HuH-7.5 (cell line): ENCODE measurements at regions not wholly inside any gene's neighbourhood (a gene's known extent, or its start where the extent isn't known, plus 50 kb on each side); places are given as distances from the start of the nearest gene placed in this dataset.
A peak's percentile ranks its signal among the peaks of the same experiment; 100 is the strongest.

Source experiments
- DNase-seq: peaks from one replicate; pipeline ENCODE4 v3.0.0; 2011; ENCODE audit warnings: low spot score

GRCh38 chr12:31867292-31867691 lies 91.9 kb upstream of the RESF1 start:
- no peak for DNase-seq

- no peak for DNase-seq
These were observed 92.7 kb upstream of the RESF1 start for GRCh38 chr12:31866523-31866922.

- no peak for DNase-seq
These were observed 94.2 kb upstream of the RESF1 start for GRCh38 chr12:31865023-31865422.

GRCh38 chr12:31861360-31861759 lies 97.9 kb upstream of the RESF1 start:
- no peak for DNase-seq

GRCh38 chr12:31860401-31860800 lies 98.8 kb upstream of the RESF1 start:
- no peak for DNase-seq

- no peak for DNase-seq
These were observed 99.8 kb upstream of the RESF1 start for GRCh38 chr12:31859232-31859977.

GRCh38 chr12:31855427-31855826 lies 103.8 kb upstream of the RESF1 start:
- no peak for DNase-seq

- peak; percentile 20 for DNase-seq
These were observed 105.2 kb upstream of the RESF1 start for GRCh38 chr12:31853977-31854376.

- DNase-seq: no peak
These were observed 105.7 kb upstream of the RESF1 start for GRCh38 chr12:31853520-31853919.

GRCh38 chr12:31850268-31850667 lies 108.9 kb upstream of the RESF1 start:
- DNase-seq: no peak

- no peak for DNase-seq
These were observed 110.0 kb upstream of the RESF1 start for GRCh38 chr12:31849090-31849687.

GRCh38 chr12:31846405-31846804 lies 112.8 kb upstream of the RESF1 start:
- DNase-seq: no peak

GRCh38 chr12:31845613-31846322 lies 113.4 kb upstream of the RESF1 start:
- DNase-seq: no peak

GRCh38 chr12:31843398-31844095 lies 114.7 kb upstream of the AMN1 start:
- DNase-seq: no peak

- no peak for DNase-seq
These were observed 109.1 kb upstream of the AMN1 start for GRCh38 chr12:31837913-31838312.

GRCh38 chr12:31835276-31835882 lies 106.6 kb upstream of the AMN1 start:
- DNase-seq: no peak

GRCh38 chr12:31834150-31834549 lies 105.3 kb upstream of the AMN1 start:
- no peak for DNase-seq

GRCh38 chr12:31832740-31833729 lies 104.2 kb upstream of the AMN1 start:
- DNase-seq: no peak

GRCh38 chr12:31828071-31828470 lies 99.2 kb upstream of the AMN1 start:
- no peak for DNase-seq

- DNase-seq: no peak
These were observed 93.9 kb upstream of the AMN1 start for GRCh38 chr12:31822761-31823160.

GRCh38 chr12:31821484-31821883 lies 92.7 kb upstream of the AMN1 start:
- no peak for DNase-seq
